ENCODE measurements at regions not wholly inside any gene's neighbourhood (a gene's known extent, or its start where the extent isn't known, plus 50 kb on each side); places are given as distances from the start of the nearest gene placed in this dataset.

GRCh38 chr17:64773386-64773835 lies 111.3 kb upstream of the SMURF2 start:
- no peaks in the 10 kb centered on the region for H3K9me3 ChIP-seq (ENCODE audit: control insufficient read depth in 3 of 3, low read length in 3 of 3)
- no peaks in the 10 kb centered on the region for H3K36me3 ChIP-seq (ENCODE audit: control insufficient read depth in 3 of 3, insufficient read depth in 3 of 3, low read length in 3 of 3)
- no peak overlapping the region for H3K4me3 ChIP-seq (ENCODE audit: low read length in 3 of 3)
- peaks cover 14 to 18% (median 16%) of the 10 kb centered on the region in 3 donors for H3K4me1 ChIP-seq (ENCODE audit: control insufficient read depth in 3 of 3, insufficient read depth in 3 of 3, low read length in 3 of 3)
- H3K27ac ChIP-seq (ENCODE audit: low read depth, low read length), result no peak overlapping the region
- peaks cover 0 to 5% (median 0%) of the 10 kb centered on the region in 3 donors for H3K27me3 ChIP-seq (ENCODE audit: control insufficient read depth in 3 of 3, insufficient read depth in 3 of 3, low read length in 3 of 3)
- H3K9ac ChIP-seq (ENCODE audit: low read depth in 1 of 3, low read length in 3 of 3), result no peak overlapping the region

- Histone ChIP-seq H3K36me3 (ENCODE audit: control insufficient read depth in 3 of 3, insufficient read depth in 3 of 3, low read length in 3 of 3) (no peaks in the 10 kb centered on the region), H3K4me3 (ENCODE audit: low read length in 3 of 3) (no peak overlapping the region), H3K4me1 (ENCODE audit: control insufficient read depth in 3 of 3, insufficient read depth in 3 of 3, low read length in 3 of 3) (peaks cover 9 to 13% (median 12%) of the 10 kb centered on the region in 3 donors), H3K9ac (ENCODE audit: low read depth in 1 of 3, low read length in 3 of 3) (no peak overlapping the region), H3K9me3 (ENCODE audit: control insufficient read depth in 3 of 3, low read length in 3 of 3) (no peaks in the 10 kb centered on the region), H3K27ac (ENCODE audit: low read depth, low read length) (no peak overlapping the region), H3K27me3 (ENCODE audit: control insufficient read depth in 3 of 3, insufficient read depth in 3 of 3, low read length in 3 of 3) (no peaks in the 10 kb centered on the region)
These were observed 110.8 kb upstream of the SMURF2 start for GRCh38 chr17:64772845-64773299.

DNA sequence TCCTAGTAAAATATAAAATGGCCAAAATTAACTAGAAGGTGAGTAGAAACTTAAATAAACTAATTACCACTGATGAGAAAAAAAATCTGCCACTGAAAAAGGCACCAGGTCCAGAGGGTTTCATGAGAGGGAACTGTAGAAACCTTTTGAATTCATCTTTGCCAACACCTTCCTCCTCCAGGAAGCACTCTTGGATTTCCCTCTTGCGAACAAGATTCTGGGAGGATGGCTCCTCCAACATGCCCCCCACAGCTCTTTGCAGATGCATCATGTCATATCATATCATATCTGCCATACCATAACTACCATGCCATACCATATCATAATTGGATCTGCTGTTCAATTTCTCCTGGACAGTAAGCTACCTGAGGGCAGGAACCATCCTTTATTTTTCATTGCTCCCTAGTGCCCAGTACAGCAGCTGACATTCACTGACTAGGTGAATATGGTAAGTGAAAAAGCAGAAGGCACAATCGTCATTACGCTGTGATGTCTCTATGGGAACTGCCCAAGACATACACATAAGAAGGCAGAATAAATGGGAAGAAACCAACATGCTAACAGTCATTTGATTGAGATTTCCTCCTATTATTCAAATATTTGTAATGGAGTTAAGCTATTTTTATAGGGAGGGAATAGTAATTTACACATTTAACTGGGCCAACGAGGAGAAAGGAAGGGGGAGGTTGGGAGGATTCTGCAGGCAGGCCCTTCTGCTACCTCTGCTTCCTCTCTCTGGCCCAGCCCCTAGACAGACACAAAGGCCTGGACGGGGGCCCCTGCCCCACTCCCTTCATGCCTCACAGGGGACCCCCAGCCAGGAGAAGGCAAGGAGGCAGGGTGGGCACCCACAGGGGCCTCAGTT lies 110.1 kb upstream of the SMURF2 start:
- Histone ChIP-seq H3K27ac (ENCODE audit: low read depth, low read length) (no peak overlapping the region), H3K27me3 (ENCODE audit: control insufficient read depth in 3 of 3, insufficient read depth in 3 of 3, low read length in 3 of 3) (no peaks in the 10 kb centered on the region), H3K9ac (ENCODE audit: low read depth in 1 of 3, low read length in 3 of 3) (no peak overlapping the region), H3K36me3 (ENCODE audit: control insufficient read depth in 3 of 3, insufficient read depth in 3 of 3, low read length in 3 of 3) (no peaks in the 10 kb centered on the region), H3K4me1 (ENCODE audit: control insufficient read depth in 3 of 3, insufficient read depth in 3 of 3, low read length in 3 of 3) (peaks cover 3 to 8% (median 6%) of the 10 kb centered on the region in 3 donors), H3K9me3 (ENCODE audit: control insufficient read depth in 3 of 3, low read length in 3 of 3) (no peaks in the 10 kb centered on the region), H3K4me3 (ENCODE audit: low read length in 3 of 3) (no peak overlapping the region)

DNA sequence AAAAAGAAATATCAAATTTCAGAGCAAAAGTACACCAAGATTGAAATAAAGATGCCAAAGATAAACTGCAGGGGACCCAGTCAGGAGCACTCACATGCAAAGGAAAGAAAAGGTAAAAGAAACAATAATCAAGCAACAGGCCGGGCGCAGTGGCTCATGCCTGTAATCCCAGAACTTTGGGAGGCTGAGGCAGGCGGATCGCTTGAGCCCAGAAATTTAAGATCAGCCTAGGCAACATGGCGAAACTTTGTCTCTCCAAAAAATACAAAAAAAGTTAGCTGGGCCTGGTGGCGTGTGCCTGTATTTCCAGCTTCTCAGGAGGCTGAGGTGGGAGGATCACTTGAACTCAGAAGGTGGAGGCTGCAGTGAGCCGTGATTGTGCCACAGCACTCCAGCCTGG lies 107.6 kb upstream of the SMURF2 start:
- H3K4me1 ChIP-seq (ENCODE audit: control insufficient read depth in 3 of 3, insufficient read depth in 3 of 3, low read length in 3 of 3), result peaks cover 0 to 2% (median 0%) of the 10 kb centered on the region in 3 donors
- no peaks in the 10 kb centered on the region for H3K27me3 ChIP-seq (ENCODE audit: control insufficient read depth in 3 of 3, insufficient read depth in 3 of 3, low read length in 3 of 3)
- H3K4me3 ChIP-seq (ENCODE audit: low read length in 3 of 3), result no peak overlapping the region
- H3K36me3 ChIP-seq (ENCODE audit: control insufficient read depth in 3 of 3, insufficient read depth in 3 of 3, low read length in 3 of 3), result no peaks in the 10 kb centered on the region
- H3K9ac ChIP-seq (ENCODE audit: low read depth in 1 of 3, low read length in 3 of 3), result no peak overlapping the region
- no peaks in the 10 kb centered on the region for H3K9me3 ChIP-seq (ENCODE audit: control insufficient read depth in 3 of 3, low read length in 3 of 3)
- H3K27ac ChIP-seq (ENCODE audit: low read depth, low read length), result no peak overlapping the region

GRCh38 chr17:64767269-64767997 lies 105.3 kb upstream of the SMURF2 start:
- no peak overlapping the region for H3K4me3 ChIP-seq (ENCODE audit: low read length in 3 of 3)
- no peaks in the 10 kb centered on the region for H3K27me3 ChIP-seq (ENCODE audit: control insufficient read depth in 3 of 3, insufficient read depth in 3 of 3, low read length in 3 of 3)
- no peaks in the 10 kb centered on the region for H3K4me1 ChIP-seq (ENCODE audit: control insufficient read depth in 3 of 3, insufficient read depth in 3 of 3, low read length in 3 of 3)
- no peak overlapping the region for H3K27ac ChIP-seq (ENCODE audit: low read depth, low read length)
- H3K9me3 ChIP-seq (ENCODE audit: control insufficient read depth in 3 of 3, low read length in 3 of 3), result no peaks in the 10 kb centered on the region
- H3K9ac ChIP-seq (ENCODE audit: low read depth in 1 of 3, low read length in 3 of 3), result no peak overlapping the region
- peaks cover under 1 to 6% (median 5%) of the 10 kb centered on the region in 3 donors for H3K36me3 ChIP-seq (ENCODE audit: control insufficient read depth in 3 of 3, insufficient read depth in 3 of 3, low read length in 3 of 3)

DNA sequence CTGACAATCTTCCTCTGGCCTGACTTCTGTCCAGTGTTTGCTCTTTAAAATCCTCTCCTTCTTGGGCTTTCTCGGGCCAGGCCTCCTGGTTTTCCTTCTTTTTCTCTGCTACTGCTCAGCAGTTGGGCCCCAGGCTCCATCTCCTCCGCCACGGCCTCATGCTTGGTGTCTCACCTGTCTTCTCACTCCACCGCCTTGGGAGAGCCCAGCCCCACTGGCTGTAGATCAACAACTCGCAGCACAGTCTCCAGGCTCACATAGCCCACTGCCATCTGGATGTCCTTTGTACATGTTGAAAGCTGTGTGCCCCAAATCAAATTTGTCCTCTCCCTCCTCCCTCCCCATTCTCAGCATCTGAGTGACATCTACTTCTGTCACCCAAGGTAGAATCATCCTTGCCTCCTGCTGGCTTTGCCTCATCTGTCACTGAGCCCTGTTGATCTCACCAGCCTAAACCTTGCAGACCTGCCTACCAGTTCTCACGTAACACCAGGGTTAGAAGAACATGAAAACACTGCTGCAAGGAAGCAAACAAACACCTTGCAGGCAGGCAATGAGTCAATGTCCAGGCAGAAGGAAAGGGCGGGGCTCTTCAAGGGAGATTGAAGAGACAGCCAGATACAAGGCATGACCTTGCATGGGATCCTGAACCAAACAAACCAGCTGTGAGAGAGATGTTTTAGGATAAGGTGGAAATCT lies 103.2 kb upstream of the SMURF2 start:
- Histone ChIP-seq H3K4me1 (ENCODE audit: control insufficient read depth in 3 of 3, insufficient read depth in 3 of 3, low read length in 3 of 3) (no peaks in the 10 kb centered on the region), H3K9me3 (ENCODE audit: control insufficient read depth in 3 of 3, low read length in 3 of 3) (no peaks in the 10 kb centered on the region), H3K9ac (ENCODE audit: low read depth in 1 of 3, low read length in 3 of 3) (no peak overlapping the region), H3K27ac (ENCODE audit: low read depth, low read length) (no peak overlapping the region), H3K36me3 (ENCODE audit: control insufficient read depth in 3 of 3, insufficient read depth in 3 of 3, low read length in 3 of 3) (peaks cover 9 to 11% (median 10%) of the 10 kb centered on the region in 3 donors), H3K4me3 (ENCODE audit: low read length in 3 of 3) (no peak overlapping the region), H3K27me3 (ENCODE audit: control insufficient read depth in 3 of 3, insufficient read depth in 3 of 3, low read length in 3 of 3) (no peaks in the 10 kb centered on the region)

GRCh38 chr17:64750891-64751677 lies 89.0 kb upstream of the SMURF2 start:
- Histone ChIP-seq H3K36me3 (ENCODE audit: control insufficient read depth in 3 of 3, insufficient read depth in 3 of 3, low read length in 3 of 3) (peaks cover 11 to 27% (median 25%) of the 10 kb centered on the region in 3 donors), H3K9me3 (ENCODE audit: control insufficient read depth in 3 of 3, low read length in 3 of 3) (no peaks in the 10 kb centered on the region), H3K27ac (ENCODE audit: low read depth, low read length) (no peak overlapping the region)

DNA sequence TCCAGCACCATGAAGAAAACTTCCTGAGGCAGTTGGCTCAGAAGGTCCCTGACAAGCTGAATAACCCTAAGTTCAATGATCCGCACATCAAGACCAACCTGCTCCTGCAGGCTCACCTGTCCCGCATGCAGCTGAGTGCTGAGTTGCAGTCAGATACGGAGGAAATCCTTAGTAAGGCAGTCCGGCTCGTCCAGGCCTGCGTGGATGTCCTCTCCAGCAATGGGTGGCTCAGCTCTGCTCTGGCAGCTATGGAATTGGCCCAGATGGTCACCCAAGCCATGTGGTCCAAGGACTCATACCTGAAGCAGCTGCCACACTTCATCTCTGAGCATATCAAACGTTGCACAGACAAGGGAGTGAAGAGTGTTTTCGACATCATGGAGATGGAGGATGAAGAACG lies 88.4 kb upstream of the SMURF2 start:
- Histone ChIP-seq H3K27ac (ENCODE audit: low read depth, low read length) (no peak overlapping the region), H3K9me3 (ENCODE audit: control insufficient read depth in 3 of 3, low read length in 3 of 3) (no peaks in the 10 kb centered on the region), H3K4me1 (ENCODE audit: control insufficient read depth in 3 of 3, insufficient read depth in 3 of 3, low read length in 3 of 3) (no peaks in the 10 kb centered on the region), H3K9ac (ENCODE audit: low read depth in 1 of 3, low read length in 3 of 3) (no peak overlapping the region), H3K36me3 (ENCODE audit: control insufficient read depth in 3 of 3, insufficient read depth in 3 of 3, low read length in 3 of 3) (peaks cover 11 to 23% (median 22%) of the 10 kb centered on the region in 3 donors), H3K27me3 (ENCODE audit: control insufficient read depth in 3 of 3, insufficient read depth in 3 of 3, low read length in 3 of 3) (no peaks in the 10 kb centered on the region), H3K4me3 (ENCODE audit: low read length in 3 of 3) (no peak overlapping the region)

More at GRCh38 chr17:64750891-64751677, 89.0 kb upstream of the SMURF2 start:
- no peaks in the 10 kb centered on the region for H3K27me3 ChIP-seq (ENCODE audit: control insufficient read depth in 3 of 3, insufficient read depth in 3 of 3, low read length in 3 of 3)
- no peak overlapping the region for H3K4me3 ChIP-seq (ENCODE audit: low read length in 3 of 3)
- H3K9ac ChIP-seq (ENCODE audit: low read depth in 1 of 3, low read length in 3 of 3), result no peak overlapping the region
- no peaks in the 10 kb centered on the region for H3K4me1 ChIP-seq (ENCODE audit: control insufficient read depth in 3 of 3, insufficient read depth in 3 of 3, low read length in 3 of 3)

DNA sequence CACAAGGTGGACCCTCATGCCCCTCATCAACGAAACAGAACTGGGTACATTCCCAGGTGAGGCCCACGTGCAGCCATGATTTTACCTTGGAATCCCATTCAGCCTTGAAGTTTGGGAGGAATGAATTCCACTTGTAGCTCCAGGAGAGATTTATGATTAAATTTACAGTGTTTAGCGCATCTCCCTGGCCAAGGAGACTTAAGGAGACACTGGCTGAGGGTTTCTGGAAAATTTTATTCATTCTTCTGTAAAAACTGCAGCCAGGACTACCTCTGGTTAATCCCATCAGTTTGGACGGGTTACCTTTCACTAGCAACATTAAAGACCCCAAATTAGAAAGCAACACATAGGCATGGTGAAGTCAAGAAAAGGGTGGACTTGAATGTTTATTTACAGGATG lies 87.2 kb upstream of the SMURF2 start:
- H3K27me3 ChIP-seq (ENCODE audit: control insufficient read depth in 3 of 3, insufficient read depth in 3 of 3, low read length in 3 of 3), result no peaks in the 10 kb centered on the region
- H3K36me3 ChIP-seq (ENCODE audit: control insufficient read depth in 3 of 3, insufficient read depth in 3 of 3, low read length in 3 of 3), result peaks cover 11 to 21% (median 19%) of the 10 kb centered on the region in 3 donors
- H3K27ac ChIP-seq (ENCODE audit: low read depth, low read length), result no peak overlapping the region
- H3K9me3 ChIP-seq (ENCODE audit: control insufficient read depth in 3 of 3, low read length in 3 of 3), result no peaks in the 10 kb centered on the region
- H3K9ac ChIP-seq (ENCODE audit: low read depth in 1 of 3, low read length in 3 of 3), result no peak overlapping the region
- no peak overlapping the region for H3K4me3 ChIP-seq (ENCODE audit: low read length in 3 of 3)
- no peaks in the 10 kb centered on the region for H3K4me1 ChIP-seq (ENCODE audit: control insufficient read depth in 3 of 3, insufficient read depth in 3 of 3, low read length in 3 of 3)
